Stimulated activated CD4-positive, alpha-beta T cell treated with anti-CD3 and anti-CD28 coated beads, Interleukin-2, amount 100 ng/mL, for 4 hours (primary cell): ENCODE measurements at regions not wholly inside any gene's neighbourhood (a gene's known extent, or its start where the extent isn't known, plus 50 kb on each side); places are given as distances from the start of the nearest gene placed in this dataset.

Experiments
- DNase-seq: peaks from one replicate; pipeline ENCODE4 v3.0.0-alpha.2; 2020; ENCODE audit warnings: low read depth

DNA sequence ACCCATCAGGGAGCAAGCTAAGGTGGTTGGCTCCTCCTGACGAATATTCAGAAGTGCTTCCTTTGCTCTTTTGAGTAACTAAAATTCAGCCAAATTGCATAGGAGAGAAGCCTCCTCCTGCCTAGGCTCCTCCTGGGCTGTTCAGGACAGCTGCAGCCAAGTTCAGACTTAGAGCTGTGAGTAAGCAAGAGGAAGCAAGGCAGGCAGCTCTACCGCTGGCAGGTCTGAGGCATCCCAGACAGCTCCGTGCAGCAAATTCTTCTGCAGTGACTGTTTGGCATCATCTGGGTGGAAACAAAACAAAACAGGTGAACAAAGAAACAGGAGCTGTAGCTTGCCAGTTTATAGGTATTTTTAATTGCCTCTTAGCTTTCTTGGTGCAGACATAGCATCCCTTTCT is 421.0 kb downstream of the GADD45G start:
- DNase-seq = no peak

GRCh38 chr9:90027296-90027790 is 422.5 kb downstream of the GADD45G start:
- DNase-seq = no peak

GRCh38 chr9:90029386-90029785 is 424.6 kb downstream of the GADD45G start:
- no peak for DNase-seq

GRCh38 chr9:90029996-90030395 is 425.2 kb downstream of the GADD45G start:
- DNase-seq = no peak

GRCh38 chr9:90032296-90033027 is 427.6 kb downstream of the GADD45G start:
- no peak for DNase-seq

DNA sequence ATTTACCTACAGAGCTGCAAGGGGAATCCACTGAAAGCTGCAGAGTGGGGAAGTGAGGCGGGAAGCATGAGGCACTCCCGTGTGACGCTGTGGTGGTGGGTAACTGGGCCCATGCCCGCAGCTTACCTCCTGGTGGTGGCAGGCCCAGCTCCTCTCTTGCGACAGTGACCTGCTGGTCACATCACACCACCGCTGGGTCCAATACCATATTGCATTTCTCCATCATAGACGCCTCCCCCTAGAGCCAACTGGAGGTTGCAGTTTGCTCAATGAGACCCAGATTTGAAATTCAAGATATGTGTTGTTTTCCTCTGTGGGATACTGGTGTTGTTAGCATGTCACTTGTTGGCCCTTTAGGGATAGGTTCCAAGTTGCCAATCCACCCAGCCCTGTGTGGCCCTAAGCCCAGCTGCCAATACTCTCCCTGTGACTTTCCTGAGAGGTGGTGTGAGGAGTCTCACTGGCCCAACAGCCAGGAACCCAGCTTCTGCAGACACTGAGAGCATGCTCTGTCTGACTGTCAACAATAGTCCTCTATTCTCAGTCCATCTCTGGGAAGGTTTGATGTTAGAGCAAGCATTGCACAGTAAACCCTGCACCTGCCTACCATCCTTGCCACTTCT is 428.3 kb downstream of the GADD45G start:
- DNase-seq = no peak

- DNase-seq = no peak
These were observed 429.3 kb downstream of the GADD45G start for GRCh38 chr9:90034071-90034470.

- DNase-seq = no peak
These were observed 430.7 kb downstream of the GADD45G start for GRCh38 chr9:90035471-90035870.

- no peak for DNase-seq
These were observed 432.5 kb downstream of the GADD45G start for GRCh38 chr9:90037146-90037797.

DNA sequence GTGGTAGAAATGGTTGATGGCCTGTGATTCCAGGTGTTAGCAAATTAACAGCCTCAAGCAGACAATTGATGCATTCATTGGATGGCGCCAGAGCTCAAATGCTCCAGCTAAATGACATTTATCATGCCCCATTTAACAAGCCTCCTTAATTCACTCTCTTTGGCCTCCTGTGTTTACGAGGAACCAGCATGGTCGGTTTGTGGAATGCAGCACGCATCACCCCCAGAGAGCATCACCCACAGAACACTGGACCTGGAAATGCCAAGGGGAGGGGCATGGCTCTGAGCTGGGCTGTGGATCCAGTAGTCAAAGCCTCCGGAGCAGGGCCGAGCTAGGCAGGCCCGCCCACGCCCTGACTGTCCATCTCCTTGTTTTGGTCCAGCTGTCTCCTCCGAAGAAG is 434.0 kb downstream of the GADD45G start:
- DNase-seq = no peak

GRCh38 chr9:90044263-90044662 is 439.5 kb downstream of the GADD45G start:
- no peak for DNase-seq

GRCh38 chr9:90044710-90045151 is 439.9 kb downstream of the GADD45G start:
- DNase-seq = no peak

- no peak for DNase-seq
These were observed 441.6 kb downstream of the GADD45G start for GRCh38 chr9:90046317-90046861.

- DNase-seq = no peak
These were observed 443.0 kb downstream of the GADD45G start for GRCh38 chr9:90047828-90048227.

DNA sequence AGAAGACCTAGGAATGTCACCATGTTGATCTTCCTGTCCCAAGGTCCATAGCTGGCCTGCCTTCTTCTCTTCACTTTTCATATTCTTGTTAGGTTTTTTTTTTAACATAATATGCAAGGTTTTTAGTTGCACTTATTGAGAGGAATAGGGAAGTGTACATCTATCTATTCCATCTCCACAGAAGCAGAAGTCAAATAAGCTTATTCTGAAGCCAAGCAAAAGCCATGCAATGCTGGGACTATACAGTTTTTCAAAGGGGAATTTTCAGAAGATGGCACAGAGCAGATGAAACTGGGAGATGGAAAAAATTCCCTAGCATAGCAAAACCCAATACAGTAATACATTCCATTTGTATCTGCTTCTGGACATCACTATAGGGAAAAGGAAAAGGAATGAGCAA is 447.6 kb downstream of the GADD45G start:
- DNase-seq = no peak

- DNase-seq = no peak
These were observed 448.2 kb downstream of the GADD45G start for GRCh38 chr9:90053027-90053426.

DNA sequence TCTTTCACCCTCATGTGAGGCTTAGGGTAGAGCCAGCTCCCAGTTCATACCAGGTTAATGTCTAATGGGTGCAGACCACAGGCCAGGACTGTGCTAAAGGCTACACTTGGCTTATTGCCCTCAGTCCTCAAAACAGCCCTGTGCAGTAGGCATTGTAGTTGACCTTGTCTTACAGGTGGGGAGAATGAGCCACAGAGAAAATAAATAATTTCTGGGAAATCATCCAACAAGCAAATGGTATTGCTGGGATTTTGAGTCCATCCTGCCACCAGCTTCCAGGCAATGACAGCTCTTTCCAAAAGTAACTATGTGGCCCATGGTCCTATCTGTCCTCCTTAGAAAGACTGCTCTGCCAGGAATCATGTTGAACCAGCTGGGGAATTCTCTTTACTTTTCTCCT is 450.0 kb downstream of the GADD45G start:
- DNase-seq = no peak

DNA sequence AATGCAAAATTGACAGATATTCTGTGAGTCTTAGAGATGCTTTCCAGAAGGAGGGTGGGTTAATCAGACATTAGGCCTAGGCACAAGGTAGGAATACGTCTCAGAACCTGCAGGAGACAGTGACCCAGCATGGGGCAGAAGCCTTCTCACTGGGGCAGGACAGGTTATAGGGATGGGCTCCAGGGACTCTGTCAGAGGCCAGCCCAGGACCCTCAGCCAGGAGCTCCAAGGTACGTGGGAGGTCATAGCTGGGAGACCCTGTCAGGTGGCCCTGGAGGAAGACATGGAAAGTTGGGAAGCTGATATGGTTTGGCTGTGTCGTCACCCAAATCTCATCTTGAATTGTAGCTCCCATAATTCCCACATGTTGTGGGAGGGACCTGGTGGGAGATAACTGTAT is 450.4 kb downstream of the GADD45G start:
- DNase-seq = no peak

DNA sequence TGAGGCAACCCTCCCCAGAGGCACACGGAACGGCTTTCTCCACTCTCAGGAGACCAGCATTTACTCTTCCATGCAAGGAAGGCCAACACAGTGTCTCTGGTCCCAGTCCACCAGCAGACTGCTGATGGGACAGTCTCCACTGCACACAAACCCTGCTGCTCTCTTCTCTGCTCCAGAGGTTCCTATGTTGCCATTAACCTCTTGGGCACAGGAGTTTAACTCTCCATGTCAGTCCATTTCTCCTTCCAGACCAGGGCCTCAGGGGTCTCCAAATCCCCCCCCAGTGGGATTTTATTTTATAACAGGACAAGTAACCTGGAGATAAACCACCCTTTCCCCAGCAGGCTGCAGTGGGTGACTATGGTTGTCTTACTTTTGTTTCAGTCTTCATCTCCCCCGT is 452.5 kb downstream of the GADD45G start:
- no peak for DNase-seq

DNA sequence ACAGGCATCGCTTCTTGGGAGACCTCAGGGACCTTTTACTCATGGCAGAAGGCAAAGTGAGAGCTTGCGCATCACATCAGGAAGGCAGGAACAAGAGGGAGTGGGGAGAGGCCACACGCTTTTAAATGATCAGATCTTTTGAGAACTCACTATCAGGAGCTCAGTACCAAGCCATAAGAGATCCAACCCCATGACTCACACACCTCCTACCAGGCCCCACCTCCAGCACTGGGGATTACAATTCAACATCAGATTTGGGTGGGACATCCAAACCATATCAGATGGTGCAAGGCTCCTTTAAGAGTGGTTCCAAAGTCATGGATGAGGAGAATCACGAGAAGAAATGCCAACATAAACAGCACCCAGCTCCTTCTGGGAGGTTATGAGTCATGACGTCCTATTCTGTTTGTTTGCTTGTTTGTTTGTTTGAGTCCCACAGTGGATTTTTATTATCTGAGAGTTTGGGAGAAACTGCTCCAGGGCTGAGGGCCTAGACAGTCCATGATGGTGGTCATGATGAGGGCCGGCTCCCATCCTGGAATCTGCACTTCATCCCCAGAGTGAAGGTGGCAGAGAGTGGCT is 453.5 kb downstream of the GADD45G start:
- DNase-seq = no peak

DNA sequence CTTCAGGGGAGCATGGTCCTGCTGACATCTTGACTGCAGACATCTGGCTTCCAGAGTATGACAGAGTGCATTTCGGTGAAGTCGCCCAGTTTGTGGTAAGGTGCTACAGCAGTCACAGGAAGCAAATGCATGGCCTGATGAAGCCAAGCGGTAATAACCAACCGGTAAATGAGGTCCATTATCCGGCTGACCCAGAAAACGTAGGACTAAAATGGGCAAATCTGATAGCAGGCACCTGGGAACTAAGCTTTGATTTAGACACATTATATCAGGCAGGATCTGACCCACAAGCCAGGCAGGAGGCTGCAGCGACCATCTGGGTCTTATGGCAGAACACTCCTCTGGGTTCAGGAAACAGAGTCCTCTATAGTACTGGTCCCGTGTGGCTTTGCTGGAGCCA is 454.6 kb downstream of the GADD45G start:
- no peak for DNase-seq

DNA sequence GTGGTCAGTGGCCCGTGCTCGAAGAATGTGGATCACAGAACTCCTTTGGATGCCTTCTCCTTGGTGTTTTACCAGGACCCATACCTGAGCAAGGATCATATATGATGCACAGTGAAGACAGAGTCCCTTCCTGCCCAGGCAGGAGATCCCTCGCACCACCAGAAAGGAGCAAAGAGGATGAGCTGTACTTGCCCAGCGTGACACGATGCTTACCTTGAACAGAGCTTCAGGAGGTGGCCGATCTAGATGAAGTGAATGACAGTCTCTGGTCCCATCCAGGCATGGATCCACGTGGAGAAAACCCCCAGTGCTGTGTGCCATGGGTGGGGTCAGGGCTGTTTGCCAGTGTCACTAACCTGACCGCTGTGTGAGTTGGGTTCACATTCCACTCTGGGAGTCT is 455.4 kb downstream of the GADD45G start:
- no peak for DNase-seq

- DNase-seq = no peak
These were observed 456.4 kb downstream of the GADD45G start for GRCh38 chr9:90061187-90061586.
